ENCODE measurements at regions not wholly inside any gene's neighbourhood (a gene's known extent, or its start where the extent isn't known, plus 50 kb on each side); places are given as distances from the start of the nearest gene placed in this dataset.

DNA sequence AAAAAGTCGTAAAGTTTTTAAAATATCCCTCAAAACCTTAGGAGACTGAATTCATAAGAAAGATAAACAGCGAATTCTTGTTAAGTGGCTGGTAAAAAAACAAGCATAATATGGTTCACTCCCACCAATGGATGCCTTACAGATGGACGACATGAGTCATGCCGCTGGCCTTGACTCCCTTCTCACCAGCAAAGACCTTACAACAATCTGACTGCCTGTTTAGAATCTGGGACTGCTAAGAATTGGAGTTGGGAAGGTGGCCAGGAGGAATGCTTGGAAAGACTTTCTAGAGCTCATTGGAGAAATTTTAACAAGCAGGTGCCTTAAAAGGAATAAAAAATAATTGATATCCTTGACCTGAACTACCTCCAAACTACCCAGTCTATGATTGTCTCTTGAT, 206.9 kb upstream of the FMN2 start:
- in situ Hi-C loops (cut with MboI; ENCODE audit: low pct_unique_long_range_greater_than_20kb, low sequenced_read_pairs): no loop called here
- no peak for DNase-seq

DNA sequence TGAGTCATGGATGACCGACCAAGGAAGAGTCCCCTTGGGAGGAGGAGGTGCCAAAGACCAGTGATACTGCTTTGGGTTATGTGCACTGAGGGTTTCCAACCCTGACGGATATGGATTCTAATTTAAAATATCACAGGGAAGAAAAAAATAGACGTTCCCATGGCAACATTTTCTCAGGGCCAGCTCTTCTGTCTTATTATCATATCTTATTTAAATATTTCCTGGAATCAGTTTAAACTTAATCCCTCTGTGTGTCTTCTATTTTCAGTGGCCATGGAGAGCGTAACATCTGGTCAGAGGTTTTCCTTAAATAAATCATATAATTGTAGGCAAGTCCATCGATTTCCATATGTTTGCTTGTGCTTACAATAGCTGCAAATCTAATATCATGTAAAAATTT, 205.4 kb upstream of the FMN2 start:
- in situ Hi-C loops (cut with MboI; ENCODE audit: low pct_unique_long_range_greater_than_20kb, low sequenced_read_pairs): no loop called here
- DNase-seq: no peak

DNA sequence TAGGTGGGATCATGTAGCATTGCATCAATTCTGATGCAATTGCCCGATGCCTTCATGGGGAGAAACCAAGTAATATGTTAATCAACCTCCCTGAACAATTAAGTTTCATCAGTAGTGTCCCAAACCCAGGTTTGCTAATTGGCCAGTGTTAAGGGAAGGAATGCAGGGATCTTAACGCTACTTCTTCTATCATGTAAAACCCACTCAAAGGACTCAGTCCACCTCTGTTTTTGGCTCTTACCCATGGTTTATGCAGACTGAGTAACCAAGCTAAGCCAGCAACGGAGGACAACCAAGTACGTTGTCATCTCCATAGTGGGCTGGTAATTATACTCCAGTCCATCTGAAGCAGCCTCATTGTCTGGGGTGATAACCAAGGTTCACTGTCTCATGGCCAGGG, 203.0 kb upstream of the FMN2 start:
- in situ Hi-C loops (cut with MboI; ENCODE audit: low pct_unique_long_range_greater_than_20kb, low sequenced_read_pairs): no loop called here
- DNase-seq: no peak

DNA sequence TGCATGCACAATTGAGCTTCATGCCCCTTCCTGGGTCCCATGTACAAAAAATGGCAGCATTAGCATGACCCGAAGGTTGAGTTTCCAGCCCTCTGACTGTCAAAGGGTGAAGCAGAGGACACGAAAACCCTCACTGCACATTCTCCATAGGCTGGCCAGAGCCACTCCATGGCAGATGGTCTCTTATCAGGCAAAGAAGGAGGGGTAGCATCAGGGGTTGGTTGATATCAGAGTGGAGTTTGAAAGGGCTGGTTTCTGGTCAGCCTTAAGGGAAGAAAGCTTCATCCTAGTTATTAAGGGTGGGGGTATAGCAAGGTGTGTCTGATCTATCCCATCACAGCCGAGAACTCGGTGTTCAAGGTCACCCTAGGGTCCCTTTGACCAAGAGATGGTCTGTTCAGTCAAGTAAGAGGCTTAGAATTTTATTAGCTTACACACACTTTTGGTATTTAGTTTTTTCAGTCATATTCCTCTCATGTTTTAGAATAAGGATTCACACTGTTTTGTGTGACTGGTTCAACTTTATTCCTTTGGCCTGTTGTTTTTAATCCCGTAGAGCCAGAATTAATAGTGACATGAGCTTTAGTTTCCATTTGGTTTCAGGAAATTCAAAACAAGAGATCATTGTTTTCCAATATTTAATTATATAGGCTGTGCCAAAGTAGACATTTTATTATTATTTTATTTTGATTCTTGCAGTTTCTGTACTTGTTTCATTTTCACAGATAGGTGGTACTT, 199.9 kb upstream of the FMN2 start:
- no peak for DNase-seq
- in situ Hi-C loops (cut with MboI; ENCODE audit: low pct_unique_long_range_greater_than_20kb, low sequenced_read_pairs): no loop called here

DNA sequence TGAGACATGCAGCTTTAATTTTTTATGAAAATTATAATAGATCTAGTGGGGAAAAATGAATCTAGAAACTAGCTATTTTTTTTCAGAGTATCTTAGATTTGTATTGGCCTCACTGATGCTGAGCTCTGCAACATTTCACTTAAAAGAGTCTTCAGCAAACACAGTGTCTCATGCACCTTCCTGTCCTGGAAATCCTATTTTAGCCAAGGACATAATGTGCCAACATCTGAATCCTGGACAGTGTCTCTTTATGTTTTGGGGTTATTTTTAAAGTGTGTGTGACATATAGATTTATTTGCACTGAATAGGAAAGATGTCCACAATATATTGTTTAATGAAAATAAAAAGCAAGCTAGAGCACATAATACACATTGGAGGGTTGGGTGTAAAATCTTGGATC, 199.1 kb upstream of the FMN2 start:
- no peak for DNase-seq
- in situ Hi-C loops (cut with MboI; ENCODE audit: low pct_unique_long_range_greater_than_20kb, low sequenced_read_pairs): no loop called here

DNA sequence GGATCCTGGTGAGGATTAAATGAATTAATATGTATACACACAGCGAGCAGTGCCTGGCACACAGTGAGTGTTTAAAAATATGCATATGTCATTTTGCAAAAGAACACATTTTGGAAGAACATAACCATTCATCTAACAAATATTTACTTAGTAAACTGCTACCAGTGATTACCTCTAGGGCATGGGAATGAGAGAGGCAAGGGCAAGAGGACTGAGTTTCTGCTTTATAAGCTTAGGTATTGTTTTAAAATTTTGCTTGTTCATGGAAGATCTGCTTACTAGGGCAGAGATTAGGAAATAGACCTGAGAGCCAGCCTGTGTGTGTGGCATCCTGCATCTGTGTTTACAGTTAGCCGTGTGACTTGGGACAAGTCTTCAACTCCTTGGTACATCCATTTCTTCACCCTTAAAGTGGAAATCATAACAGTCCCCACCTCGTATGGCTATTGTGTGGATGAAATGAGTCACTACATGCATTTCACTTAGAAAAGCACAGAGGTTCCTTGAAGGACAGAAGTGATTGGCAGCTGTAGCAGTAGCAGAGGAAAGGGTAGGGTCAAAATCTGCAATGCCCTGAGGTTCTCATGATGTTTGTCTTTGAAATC, 198.5 kb upstream of the FMN2 start:
- no peak for DNase-seq
- in situ Hi-C loops (cut with MboI; ENCODE audit: low pct_unique_long_range_greater_than_20kb, low sequenced_read_pairs): no loop called here

DNA sequence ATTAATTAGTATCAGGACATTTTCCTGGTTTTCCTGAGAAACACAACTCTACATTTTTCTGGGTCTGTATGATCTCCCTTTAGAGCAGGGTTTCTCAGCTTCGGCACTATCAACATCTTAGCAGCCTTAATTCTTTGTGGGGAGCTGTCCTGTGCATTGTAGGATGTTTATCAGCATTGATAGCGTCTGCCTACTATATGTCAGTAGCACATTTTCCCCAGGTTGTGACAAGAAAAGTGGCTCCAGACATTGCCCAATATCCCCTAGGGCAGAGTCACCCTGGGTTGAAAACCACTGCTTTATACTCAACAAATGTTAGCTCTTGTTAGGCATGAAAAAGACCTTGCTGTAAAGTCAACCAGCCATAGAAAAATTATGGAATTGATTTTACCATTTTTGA, 195.1 kb upstream of the FMN2 start:
- in situ Hi-C loops (cut with MboI; ENCODE audit: low pct_unique_long_range_greater_than_20kb, low sequenced_read_pairs): no loop called here
- no peak for DNase-seq

DNA sequence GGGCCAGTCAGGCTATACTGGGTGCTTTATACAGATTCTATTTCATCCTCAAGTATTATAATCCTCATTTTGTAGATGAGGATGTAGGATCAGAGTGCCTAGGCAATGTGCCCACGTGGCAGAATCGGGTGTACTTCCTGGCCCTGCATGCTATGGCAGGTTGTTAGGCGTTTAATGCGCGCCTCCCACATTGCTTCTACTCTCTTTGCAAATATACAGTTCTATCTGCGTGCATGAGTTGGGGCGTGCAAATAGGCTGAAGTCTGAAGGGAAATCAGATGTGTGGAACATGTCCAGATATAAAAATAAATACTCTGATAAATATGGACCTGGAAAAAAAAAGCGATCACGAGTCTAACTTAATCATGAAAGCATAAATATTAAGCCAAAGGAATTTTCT, 194.7 kb upstream of the FMN2 start:
- DNase-seq: no peak
- in situ Hi-C loops (cut with MboI; ENCODE audit: low pct_unique_long_range_greater_than_20kb, low sequenced_read_pairs): no loop called here

DNA sequence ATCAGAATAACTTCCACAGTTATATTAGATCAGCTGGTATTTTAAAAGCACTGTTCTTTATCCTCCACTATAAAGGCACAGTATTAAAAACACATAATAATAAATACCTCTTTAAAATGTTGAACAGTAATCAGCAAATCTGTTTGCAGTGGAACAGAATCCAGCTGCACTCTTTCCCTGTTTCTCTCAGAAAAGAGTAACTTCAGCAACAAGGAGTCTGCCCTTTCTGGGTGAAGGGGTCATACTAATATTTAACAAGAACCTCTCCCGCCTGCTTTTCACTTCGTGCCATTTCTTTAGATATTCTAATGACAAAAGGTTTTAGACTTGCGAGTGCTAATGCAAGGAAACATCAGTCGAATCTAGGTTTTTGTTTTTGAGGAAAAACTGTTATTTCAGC, 194.2 kb upstream of the FMN2 start:
- in situ Hi-C loops (cut with MboI; ENCODE audit: low pct_unique_long_range_greater_than_20kb, low sequenced_read_pairs): no loop called here
- no peak for DNase-seq

DNA sequence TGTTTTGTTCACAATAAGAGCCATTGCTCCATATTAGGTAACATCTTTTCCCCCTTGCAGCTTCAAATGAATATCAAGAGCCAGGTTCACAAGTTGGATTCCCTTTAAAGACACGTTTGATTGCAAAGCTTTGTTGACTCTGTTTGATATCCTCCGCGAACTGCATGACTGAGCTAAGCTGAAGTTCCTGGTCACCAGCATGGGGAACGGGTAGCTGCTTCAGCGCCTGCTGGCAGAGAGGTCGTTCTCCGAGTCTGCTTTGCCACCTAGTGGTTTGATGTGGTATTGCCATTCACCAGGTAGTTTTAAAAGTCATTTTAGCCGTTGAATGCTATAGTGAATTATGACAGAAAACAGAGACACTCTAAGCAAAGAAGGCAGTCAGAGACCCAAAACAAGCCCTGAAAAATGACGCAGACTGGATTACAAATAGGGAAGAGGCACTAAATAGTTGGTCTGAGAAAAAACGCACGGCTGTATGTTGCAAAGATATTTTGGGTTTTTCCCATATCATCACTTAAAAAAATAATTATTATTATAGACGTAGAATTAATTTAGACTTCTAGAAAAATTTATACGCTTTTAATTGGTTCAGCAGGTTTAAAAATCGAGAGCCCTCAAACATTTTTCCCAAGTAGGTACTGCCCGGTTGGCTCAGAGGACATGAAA, 193.5 kb upstream of the FMN2 start:
- in situ Hi-C loops (cut with MboI; ENCODE audit: low pct_unique_long_range_greater_than_20kb, low sequenced_read_pairs): no loop called here
- DNase-seq: peak; percentile 80

DNA sequence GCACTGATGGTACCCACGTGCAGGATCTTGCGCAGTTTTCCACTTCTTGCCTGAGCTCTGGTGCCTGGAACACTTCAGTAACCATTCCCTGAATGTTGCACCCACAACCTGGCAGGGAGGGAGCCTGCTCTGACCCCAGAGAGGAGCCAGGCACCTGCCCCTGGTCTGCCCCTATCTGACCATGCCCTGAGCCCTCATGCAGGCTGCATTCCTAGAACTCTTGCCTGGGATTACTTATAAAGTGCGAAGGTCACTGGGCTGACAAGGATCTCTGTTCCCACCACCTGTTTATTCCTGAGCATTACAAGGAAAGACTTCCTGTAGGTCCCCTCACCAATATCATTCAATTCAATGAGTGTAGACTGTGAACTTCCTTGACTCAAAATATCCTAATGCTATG, 191.9 kb upstream of the FMN2 start:
- no peak for DNase-seq
- in situ Hi-C loops (cut with MboI; ENCODE audit: low pct_unique_long_range_greater_than_20kb, low sequenced_read_pairs): no loop called here

DNA sequence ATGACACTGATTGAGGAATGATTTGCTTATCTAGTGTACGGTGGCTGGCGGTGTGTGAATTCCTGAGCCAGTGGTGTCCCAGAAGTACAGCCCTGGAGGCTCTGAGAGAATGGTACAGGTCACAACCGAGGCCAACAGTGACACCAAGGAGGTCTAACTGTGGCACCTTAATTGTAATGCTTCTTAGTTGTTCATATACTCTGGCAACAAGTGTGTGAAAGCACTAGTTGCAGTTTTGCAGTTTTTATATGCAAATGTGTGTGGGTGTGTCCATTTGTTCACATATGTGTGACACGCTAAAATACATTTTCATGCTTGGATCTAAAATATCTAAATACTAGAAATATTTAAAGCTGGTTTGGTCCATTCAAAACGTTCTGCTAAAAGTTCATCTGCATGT, 185.3 kb upstream of the FMN2 start:
- in situ Hi-C loops (cut with MboI; ENCODE audit: low pct_unique_long_range_greater_than_20kb, low sequenced_read_pairs): no loop called here

DNA sequence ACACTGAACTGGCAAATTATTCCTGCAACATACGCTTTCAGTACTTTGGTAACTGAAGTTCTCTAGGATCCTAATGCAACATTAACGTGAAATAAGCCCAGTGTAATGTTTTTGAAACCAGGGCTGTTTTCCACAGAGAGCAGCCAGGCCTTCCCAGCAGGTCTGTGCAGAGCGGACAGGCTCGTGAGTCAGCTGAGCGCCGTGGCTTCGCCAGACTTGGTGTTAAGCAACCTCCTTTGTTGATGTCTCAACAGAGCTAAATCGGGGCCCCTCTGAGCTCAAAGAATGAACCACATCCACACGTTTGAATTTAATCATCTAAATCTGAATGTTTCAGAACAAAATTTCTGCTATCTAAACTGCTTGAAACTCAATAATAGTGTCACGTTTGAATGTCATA, 181.8 kb upstream of the FMN2 start:
- in situ Hi-C loops (cut with MboI; ENCODE audit: low pct_unique_long_range_greater_than_20kb, low sequenced_read_pairs): no loop called here
- no peak for DNase-seq

More for the DNA sequence above, 185.3 kb upstream of the FMN2 start:
- DNase-seq: no peak

DNA sequence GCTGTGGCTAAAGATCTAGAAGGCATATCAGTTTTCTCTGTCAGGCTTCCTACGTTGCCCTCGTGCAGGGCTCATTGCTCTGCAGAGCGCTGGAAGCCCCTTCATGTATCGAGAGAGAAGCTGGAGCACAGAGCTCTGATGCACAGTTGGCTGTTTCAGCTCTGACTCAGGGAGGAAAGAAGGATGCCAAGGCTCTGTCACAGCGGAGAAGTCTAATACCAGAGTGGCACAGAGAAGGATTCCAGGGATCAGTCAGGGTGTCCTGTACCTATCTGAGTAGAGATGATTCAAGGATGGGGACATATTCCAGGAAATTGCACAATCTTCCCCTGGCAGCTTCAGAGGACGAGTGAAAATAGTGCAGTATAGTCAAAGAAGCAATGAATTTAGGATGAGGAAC, 179.2 kb upstream of the FMN2 start:
- in situ Hi-C loops (cut with MboI; ENCODE audit: low pct_unique_long_range_greater_than_20kb, low sequenced_read_pairs): no loop called here
- DNase-seq: no peak

DNA sequence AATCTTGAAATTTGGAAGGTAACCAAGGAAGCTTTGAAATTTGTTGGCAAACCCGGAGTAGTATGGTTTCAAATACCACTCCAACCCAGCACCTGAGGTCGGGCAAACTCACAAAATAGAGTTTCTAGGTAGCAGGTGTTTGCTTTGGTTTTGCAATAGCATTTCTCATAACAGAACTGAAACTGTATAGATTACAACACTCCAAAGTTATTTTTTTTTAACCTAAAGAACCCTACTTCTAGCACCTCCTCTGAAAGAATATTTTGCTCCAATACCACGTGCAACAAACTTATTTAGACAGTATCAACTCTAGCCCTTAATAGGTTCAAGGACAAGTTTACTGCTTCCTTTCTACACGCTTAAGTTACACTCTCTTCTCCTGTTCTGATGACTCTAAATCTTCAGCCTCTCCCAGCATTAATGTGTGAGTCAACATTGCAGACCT, 178.5 kb upstream of the FMN2 start:
- in situ Hi-C loops (cut with MboI; ENCODE audit: low pct_unique_long_range_greater_than_20kb, low sequenced_read_pairs): no loop called here
- no peak for DNase-seq

DNA sequence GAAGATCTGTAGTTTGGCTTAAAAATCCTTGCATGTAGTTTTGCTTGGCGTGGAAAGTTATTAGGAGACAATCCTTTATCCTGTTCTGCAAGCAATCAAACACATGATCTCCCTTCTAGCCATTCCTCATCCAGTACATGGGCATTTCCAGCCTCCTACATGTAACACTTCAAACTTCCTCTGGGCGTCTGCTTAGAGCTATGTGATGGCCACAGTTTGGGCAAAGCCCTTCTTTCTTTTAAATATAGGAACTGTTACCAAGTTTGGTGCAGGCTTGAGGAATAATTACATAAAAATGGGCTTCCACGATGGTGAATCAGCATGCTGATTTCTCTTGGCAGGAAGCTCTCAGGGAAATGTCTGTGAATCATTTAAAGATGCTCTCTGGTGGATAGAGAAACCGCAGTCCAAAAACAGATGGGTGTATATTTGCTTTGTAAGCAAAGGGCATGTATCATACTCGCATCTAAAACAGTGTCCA, 176.9 kb upstream of the FMN2 start:
- in situ Hi-C loops (cut with MboI; ENCODE audit: low pct_unique_long_range_greater_than_20kb, low sequenced_read_pairs): no loop called here
- no peak for DNase-seq

DNA sequence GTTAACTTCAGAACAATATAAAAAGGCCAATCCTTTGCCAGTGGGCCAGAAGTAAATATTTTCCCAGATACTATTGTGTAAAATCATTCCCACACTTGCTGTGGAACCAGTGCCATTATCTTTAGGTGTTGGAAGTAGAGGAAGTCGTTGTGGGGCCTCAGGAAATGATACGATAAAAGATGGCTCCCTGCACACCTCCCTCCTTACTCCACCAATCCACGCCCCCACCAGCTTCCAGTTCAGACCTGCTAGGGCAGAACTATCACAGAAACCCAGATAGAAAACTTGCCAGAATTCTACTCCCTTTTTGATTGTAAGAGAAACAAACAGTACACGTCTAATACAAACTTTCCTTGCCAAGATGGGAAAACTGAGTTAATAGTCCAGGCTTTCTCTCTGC, 173.0 kb upstream of the FMN2 start:
- in situ Hi-C loops (cut with MboI; ENCODE audit: low pct_unique_long_range_greater_than_20kb, low sequenced_read_pairs): no loop called here
- DNase-seq: no peak

DNA sequence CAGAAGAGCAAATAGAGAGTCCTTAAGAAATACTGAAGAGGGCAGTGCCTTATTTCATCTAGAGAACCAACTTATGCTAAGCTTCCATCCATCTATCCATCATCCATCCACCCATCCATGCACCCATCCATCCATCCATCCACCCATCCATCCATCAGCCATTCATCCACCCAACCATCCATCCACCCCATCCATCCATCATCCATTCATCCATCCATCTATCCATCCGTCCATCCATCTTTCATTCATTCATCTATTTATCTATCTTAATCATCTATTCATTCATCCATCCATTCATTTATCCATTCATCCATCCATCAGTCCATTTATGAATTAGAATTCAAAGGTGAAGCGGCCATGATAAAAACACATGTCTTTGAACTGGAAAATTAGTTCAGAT, 171.5 kb upstream of the FMN2 start:
- DNase-seq: no peak
- in situ Hi-C loops (cut with MboI; ENCODE audit: low pct_unique_long_range_greater_than_20kb, low sequenced_read_pairs): no loop called here

DNA sequence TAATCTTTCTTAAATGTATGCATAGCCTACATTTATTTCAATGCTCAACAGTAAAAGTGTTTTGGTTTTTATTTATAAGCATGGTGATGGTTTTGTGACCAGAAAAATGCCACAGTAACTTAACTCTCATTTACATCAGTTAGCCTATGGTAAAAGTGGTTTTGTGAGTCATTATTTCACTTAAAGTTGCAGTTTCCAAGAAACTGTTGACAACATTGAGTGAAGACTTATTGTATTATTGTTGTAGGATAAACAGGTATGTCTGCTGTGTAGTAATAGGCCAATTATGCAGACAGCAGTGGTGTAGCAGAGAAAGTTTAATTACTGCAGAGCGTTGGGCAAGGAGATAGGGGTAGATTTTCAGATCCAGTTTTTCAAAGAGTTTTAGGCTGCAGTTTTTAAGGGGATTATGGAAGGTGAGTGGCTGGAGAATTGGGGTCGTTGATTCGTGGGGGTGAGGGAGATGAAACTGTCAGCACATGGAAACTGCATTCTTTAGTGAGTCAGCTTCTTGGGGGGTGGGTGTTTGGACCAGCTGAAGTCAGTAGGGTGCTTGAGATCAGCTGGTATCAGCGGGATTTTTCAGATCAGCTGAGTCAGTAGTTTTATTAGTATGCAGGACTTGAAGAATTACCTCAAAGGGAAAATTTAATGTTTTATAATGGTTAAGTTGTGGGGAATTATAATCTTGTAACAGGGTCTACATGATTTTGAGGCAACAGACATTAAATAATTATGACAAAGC, 168.7 kb upstream of the FMN2 start:
- no peak for DNase-seq
- in situ Hi-C loops (cut with MboI; ENCODE audit: low pct_unique_long_range_greater_than_20kb, low sequenced_read_pairs): no loop called here
